CMK (cell line): ENCODE measurements at regions not wholly inside any gene's neighbourhood (a gene's known extent, or its start where the extent isn't known, plus 50 kb on each side); places are given as distances from the start of the nearest gene placed in this dataset.
"Not testable (repeated sequence)": the region's sequence is repeated elsewhere in the genome, so short reads cannot be mapped to it uniquely, and the experiment has no call there.

Source experiments
- DNase-seq: peaks from one replicate; pipeline ENCODE4 v3.0.0-alpha.2; 2010; ENCODE audit warnings: low read depth

- DNase-seq: not testable (repeated sequence)
These were observed 71.6 kb downstream of the PCMTD2 start for GRCh38 chr20:64327223-64327549.

- DNase-seq: peak; percentile 39
These were observed 72.2 kb downstream of the PCMTD2 start for GRCh38 chr20:64327550-64328317.

- not testable (repeated sequence) for DNase-seq
These were observed 73.2 kb downstream of the PCMTD2 start for GRCh38 chr20:64328595-64329250.

GRCh38 chr20:64332627-64333026 is 77.1 kb downstream of the PCMTD2 start:
- not testable (repeated sequence) for DNase-seq
